NAMALWA (cell line): ENCODE measurements at regions not wholly inside any gene's neighbourhood (a gene's known extent, or its start where the extent isn't known, plus 50 kb on each side); places are given as distances from the start of the nearest gene placed in this dataset.
"Not testable (repeated sequence)": the region's sequence is repeated elsewhere in the genome, so short reads cannot be mapped to it uniquely, and the experiment has no call there.

Source experiments
- DNase-seq: peaks from one replicate; pipeline ENCODE4 v3.0.0-alpha.2; 2015; ENCODE audit warnings: low spot score

DNA sequence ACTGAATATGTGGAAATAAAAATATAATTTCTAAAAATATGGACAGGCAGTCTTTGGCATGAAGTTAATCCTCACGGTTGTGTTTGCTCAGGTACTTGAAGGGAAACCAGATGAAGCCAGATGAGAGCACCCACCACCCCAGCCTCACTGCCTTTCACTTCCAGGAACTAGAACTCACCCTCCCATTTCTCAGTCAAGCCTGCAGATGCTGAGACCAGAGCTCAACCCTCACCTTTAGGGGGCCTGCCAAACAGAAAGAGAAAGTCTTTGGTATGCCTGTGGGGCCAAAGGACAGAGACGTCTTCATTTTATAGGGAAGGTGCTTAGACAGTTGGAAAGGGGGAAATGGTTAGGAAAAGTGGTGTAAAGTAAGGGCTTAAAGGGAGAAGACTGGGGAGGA is 252.8 kb upstream of the PLET1 start:
- no peak for DNase-seq

DNA sequence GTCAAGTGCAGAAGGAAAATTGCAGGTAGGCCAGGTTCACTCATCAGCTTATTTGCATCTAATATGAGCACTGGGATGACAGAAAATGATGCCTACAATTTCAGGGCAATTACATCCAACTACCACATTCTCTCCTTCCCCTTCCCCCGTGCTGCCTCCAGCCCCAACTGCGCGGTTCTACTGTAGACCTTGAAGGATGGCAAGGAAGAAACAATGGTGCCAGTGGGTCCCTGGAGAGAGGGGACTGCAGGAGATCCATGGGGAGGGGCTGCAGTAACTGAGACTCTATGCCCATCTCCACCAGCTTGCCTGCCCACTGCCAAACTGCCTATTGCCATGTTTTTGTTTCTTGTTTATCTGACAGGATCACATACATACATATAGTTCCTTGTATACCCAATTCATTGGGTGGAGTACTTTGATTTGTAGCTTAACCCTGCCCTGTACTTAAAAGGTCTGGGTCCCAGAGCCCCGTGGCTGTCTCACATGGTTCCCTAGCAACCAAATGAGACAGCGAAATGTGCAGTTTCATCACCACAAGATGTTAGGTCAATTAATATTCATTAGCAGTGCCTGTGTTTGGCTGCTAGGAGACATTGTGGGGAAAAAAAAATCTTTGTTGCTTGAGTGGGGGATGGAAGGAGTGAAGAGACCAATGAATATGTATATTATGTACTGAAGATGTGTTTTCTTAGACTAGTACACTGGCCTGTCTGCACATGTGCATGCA is 253.5 kb upstream of the PLET1 start:
- DNase-seq: peak; percentile 23

DNA sequence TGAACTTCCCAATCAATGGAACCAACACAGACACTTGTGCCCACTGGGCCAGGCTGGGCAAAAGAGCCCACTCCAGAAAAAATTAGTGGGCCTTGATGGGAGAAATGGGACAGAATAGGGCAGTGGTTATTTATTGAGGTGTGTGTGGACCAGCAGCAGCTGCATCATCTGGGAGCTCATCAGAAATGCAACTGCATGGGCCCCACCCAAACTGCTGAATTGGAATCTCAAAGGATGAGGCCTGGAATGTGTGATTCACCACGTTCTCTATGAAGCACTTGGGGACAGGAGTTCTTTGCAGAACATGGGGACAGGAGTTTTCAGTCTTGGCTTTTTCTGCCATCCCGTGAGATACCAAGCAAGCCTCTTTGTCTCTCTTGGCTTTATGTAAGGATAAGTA is 255.6 kb upstream of the PLET1 start:
- DNase-seq: no peak

DNA sequence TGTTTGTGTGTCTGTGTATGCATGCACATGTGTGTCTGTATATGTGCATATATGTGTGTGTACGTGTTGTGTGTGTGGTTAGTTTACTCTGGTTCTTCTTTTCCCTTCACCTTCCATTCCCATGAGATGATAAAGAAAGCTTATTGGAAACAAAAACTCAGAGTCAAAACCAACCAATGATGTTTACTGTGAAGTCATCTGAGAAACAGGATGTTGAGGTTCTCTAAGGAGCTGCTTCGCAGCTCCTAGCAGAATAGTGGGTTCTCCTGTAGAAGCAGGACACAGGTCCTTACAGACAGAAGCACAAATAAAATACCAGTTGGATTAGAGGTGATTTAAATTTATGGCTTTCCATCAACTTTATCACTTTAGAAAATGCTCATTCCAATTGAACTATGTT is 256.1 kb upstream of the PLET1 start:
- DNase-seq: no peak

DNA sequence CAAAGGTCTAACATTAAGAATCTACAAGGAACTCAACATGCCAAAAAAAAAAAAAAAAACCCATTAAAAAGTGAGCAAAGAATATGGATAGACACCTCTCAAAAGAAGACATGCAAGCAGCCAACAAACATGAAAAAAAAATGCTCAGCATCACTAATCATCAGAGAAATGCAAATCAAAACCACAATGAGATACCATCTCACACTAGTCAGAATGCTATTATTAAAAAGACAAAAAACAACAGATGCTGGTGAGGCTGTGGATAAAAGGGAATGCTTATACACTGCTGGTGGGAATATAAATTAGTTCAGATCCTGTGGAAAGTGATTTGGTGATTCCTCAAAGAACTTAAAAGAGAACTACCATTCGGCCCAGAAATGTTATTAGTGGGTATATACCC is 257.7 kb upstream of the PLET1 start:
- DNase-seq: no peak

DNA sequence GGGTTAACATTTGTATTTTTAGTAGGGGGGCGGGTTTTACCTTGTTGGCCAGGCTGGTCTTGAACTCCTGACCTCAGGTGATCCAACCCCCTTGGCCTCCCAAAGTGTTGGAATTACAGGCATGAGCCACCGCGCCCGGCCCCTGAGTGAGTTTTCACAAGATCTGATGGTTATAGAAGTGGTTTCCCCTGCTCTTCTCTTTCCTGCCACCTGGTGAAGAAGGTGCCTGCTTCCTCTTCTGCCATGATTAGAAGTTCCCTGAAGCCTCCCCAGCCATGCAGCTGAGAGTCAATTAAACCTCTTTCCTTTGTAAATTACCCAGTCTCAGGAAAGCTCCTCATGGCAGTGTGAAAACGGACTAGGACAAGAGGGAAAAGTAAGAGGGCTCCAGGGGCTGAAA is 259.1 kb upstream of the PLET1 start:
- DNase-seq: no peak

DNA sequence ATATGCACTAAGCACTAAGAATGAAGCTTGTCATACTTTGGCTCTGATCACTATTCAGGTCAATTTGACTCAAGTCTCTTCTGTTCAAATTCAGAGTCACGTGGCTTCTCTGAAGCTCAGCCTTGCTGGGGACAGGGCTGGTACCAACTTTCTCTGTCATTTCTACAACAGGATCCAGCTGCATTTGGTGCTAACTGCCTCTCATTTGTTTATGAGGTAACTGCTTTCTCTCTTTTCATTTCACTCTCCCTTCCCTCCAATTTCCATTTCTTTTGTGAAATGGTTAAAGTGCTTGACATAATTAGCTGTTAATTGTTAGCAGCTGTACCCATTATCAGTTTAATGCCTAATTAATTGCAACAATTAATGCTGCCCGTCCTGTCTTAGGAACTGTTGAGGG is 259.7 kb upstream of the PLET1 start:
- peak; percentile 2 for DNase-seq

DNA sequence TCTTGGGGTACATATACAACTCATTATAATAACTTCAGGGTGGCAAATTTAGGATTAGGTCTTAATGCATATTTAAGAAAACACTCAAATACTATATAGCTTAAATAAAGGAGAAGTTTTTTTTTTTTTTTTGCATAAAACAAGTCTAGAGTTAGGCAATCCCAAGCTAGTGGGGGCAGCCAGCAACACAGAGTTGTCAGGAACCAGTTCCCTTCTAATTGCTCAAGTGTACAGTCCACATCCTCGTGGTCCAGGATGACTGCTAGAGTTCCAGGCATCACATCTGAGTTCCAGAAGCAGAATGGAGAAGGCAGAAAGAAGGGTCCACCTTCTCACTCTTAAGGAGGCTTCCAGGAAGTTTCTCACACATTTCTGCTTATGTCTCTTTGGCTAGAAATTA is 261.9 kb upstream of the PLET1 start:
- DNase-seq: no peak

DNA sequence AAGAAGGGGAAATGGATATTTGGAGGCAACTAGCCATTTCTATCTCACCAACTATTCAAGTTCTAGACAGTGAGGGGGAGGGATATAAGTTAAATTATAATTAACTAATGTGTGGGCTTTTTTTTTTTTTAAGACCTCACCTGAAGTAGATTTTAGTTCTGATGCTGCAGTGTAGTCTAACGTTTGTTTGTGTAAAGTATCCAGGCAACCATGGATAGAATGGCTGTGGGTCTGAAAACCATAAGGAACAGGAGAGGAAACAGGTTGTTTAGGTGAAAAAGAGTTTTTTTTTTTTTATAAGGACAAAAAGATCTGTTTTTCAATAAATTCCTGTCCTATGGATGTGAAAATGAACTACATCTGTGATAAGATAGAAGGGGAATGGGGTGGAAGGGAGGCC is 262.4 kb upstream of the PLET1 start:
- DNase-seq: no peak

DNA sequence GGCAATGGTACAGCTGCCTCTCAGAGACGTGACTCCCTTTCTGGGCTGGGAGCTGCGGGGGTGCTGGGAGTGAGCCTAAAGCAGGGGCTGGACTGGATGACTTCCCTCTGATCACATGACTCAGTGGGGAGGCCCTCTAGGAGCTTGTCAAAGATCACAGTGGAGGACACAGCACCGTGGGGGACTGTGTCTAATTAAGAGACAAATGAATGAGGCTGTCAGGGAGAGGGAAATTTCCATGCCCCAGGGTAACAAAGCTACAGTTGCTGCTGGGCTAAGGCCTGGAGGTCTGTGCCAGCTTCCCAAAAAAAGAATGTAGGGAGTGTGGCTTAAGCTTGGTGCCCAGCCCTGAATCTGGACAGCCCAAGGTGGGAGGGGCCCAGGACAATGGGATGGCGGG is 262.8 kb upstream of the PLET1 start:
- DNase-seq: no peak

DNA sequence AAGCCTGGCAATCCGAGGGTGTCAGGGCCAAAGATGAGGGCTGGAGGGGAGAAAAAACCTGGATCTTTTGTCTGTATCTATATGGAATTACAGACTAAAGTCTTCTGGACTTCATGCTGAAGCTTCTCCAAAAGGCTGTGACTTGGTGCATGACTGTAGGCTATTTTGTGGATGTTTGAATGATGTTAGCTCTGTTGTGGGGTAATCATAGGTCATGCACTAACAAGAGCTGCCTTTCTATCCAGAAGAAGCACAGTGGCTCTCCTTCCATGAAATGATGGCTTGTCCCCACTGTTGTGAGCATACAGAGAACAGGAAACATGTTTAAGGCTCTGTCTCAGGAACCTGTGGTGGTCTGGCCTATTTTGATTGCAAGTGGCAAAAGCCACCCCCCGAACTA is 263.3 kb upstream of the PLET1 start:
- no peak for DNase-seq

DNA sequence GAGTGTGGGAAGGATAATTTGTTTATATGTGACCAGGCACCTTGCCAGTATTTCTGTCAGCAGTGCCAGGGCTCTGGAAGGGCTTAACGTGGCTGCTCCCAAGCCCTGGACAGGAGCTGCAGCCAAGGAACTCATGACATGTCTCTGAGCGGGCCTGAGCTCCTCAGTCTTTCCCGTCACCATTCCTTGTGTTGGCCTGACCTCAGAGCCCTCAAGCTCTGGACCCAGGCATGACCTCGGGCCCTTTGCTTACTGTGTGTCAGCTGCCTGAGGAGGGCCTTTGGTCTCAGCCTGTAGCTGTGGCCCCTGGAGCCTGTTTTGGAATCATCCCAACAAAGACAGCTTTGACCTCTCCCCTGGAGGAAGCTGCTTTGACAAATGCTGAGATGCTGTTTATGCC is 264.1 kb upstream of the PLET1 start:
- no peak for DNase-seq

DNA sequence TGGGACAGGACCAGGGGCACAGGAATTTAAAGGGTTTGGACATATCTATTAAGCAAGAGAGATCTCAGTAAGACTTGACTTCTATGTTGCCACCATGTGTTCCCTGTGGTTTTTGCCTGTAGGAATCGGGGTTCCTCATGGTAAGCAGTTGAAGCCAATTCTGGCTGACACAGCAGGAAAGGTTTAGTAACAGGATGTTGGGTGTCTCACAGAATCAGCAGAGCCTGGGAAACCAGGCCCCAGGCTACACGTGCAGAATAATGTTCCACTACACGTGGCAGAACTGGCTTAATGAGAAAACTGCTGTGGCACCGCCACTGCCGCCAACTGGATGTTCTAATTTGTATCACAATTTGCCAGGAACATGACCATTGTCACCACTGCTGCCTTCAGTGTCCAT is 264.6 kb upstream of the PLET1 start:
- DNase-seq: no peak

DNA sequence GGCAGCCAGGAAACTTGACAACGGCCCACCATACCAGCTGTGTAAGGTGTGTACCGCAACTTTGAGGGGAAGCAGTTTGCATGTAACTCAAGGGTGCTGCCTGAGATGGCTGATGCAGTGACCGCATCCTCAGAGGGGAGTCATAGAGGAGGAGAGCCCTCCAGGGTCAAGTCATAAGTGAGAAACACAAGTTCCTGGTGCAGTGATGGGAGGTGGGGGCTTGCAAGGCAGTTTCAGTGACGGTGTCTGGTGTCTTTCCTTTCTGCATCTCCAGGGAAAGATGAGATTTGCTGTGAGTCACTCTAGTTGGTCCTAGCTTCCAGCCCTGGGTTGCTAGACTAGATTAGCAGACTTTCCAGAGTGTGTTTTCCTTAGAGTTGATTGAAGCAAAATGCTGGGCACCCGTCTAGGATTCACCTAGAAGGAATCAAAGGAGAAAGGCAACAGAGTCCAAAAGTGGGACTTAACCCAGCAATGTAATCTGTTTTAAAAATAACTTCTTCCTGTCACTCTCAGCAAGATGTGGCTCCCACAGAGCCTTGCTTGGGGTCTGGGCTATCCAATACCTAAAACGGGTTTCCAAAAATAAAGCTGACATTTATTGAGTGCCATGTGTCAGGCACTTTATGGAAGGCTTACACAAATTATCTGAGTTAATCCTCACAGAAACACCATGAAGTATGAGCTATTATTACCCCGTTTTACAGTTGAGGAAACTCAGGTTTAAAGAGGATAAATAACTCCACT is 265.4 kb upstream of the PLET1 start:
- DNase-seq: no peak

DNA sequence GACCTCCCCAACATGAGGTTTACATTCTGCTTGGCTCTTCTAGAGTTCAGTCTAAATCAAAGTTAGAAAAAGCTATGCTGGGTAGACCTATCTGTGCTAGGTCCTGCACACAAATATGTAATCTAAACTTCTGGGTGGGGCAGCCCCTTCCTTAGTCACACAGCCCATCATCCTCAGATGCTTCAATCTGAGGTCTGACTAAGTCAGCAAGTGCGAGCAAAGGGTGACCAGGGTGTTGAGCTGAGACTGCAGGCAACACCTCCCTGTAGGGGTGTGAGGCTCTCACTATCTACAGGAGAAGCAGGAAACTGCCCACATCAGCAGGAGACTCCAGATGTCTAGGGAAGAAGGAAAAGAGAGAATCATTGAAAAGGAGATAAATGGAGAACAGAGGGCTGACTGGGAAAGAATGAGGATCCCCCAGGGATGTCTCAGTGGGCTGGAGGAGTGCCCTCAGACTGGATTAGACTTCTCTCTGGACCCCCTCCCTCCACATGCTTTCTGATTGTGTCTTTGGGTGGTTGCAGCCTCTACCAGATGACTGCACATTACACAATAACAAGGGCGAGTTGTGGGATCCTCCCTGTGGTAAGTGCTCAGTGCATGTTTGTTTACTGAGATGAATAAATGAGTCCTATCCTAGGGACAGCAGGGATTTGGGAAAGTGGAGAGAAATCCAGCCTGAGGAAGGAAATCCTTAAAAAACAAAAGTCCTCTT is 266.2 kb upstream of the PLET1 start:
- no peak for DNase-seq

DNA sequence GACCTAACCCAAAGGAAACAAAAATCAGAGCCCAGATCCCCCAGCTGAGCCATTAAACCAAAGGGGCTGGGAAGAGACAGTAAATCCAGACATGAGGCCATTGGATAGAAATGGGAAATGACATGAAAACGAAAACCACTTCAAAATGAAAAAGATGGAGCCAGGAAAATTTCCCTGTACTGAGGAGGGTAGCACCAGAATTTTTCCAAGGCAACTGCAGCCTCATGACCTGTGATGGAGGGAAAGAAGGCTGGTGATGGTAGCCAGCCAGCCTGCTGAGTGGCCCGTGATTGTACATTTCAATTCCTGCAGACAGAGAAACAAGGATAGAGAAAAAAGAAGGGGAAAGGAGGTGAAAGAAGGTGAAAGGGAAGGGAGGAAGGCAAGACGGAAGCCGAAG is 268.4 kb upstream of the PLET1 start:
- DNase-seq: no peak

DNA sequence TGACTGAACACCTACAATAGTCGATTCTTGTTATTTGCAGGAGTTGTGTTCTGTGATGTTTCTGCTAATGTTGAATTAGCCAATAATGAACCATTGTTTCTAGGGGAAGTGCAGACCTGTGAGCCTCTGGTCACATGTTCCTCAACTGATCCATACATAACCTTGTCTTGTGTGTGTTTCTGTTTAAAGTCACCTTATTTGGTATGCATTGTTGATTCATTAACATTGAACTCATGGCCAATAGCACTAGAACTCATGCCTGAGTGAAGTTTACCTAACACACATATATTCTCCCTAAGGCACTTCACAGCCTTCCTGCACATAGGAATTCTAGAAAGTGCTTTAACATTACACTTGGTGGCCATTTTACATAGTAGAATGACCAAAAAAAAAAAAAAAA is 271.8 kb upstream of the PLET1 start:
- DNase-seq: no peak

DNA sequence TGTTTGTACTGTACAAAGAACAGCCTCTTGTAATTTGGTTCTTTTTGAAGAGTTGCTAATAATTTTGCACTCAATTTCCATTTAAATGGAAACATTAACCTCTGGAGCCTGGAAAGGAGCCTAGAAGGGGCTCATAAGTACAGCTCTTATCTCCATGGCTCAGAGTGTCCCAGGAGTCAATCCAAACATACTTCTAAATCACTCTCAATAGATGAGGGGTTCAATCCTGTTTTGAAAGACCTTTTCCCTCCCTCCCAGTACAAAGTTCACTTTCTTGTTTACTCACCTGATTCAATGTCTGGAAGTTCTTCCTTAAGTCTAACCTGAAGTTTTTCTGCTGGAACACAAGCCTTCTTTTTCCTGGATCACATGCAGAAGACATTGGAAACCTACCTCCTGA is 273.0 kb upstream of the PLET1 start:
- no peak for DNase-seq

DNA sequence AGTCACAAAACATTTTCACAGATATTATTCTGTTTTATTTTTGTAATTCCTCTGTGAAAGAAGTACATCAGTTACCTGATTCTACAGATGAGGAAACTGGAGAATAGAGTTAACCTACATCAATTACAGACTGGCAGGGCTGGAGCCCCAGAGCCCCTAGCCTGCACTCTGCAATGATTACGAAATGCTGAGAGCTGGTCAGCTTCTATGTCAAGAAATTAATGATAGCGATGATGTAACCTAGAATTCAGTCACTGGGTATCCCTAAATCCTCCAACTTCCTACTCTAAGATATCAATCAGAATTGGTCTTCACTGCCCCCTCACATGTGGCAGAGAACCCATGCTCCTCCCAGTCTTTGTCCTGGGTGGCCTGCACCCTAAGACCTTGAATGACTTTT is 273.5 kb upstream of the PLET1 start:
- DNase-seq: no peak

DNA sequence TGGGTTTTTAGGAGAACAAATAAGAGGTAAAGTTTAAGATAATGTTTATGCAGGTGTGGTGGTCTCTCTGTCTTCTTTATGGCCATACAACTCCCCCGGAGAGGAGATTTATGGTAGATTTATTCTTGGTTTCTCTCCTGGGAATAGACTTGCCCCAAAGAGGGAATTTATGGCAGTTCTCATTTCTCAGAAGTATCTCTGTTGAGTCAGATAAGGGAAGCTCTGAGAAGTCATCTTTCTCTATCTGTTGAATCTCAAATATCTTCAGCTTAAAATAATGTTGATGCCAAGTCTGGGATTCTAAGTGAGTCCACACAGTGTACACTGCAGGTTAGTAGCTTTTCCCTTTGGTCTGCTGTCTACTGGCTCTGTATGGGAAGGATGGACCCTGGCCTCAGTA is 276.4 kb upstream of the PLET1 start:
- DNase-seq: no peak

DNA sequence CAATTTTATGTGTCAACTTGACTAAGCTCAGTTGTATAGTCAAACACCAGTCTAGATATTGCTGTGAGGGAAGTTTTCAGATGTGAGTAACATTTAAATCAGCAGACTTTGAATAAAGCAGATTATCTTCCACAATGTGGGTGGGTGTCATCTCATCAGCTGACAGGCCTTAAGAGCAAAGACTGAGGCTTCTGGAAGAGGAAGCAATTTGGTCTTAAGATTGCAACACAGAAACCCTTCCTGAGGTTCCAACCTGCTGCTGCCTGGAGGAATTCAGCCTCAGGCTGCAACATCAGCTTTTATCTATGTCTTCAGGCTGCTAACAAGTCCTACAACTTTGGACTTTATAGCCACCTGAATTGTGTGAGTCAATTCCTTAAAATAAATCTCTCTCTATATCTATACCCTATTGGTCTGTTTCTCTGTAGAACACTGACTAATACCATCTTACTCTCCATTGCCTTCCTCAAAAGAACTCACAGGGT is 277.2 kb upstream of the PLET1 start:
- DNase-seq: no peak

DNA sequence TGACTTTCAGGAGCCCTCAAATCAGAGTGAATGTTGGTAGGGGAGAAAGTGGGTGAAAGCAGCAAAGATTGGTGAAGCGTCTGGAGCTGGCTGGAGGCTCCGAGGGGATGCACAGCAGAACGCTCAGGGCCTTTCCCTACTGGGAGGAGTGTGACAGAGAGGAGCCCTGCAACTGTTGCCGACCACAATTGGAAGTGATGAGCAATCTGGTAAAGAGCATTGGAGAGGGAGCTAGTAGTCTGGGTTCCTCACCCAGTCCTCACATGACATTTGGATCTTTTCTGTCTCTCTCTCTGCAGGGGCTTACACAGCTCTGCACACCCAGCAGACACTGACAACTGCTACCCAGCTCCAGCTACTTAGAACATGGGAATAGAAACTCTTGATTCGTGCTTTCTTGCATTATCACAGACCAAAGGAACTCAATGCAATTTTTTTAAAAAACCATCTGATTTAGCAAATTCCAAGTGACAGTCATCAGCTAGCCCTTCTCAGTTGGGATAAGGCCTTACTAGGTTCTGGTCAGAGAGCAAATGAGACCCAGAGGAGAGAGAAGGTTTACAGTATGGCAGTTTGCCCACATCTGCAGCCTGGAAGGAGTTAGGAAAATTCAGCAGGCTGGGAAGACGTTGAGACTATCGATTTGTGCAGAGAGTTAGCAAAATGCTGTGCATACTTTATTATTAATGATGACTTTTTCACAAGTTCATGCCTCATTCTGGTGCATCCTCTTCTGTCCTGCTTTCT is 278.0 kb upstream of the PLET1 start:
- DNase-seq: no peak

DNA sequence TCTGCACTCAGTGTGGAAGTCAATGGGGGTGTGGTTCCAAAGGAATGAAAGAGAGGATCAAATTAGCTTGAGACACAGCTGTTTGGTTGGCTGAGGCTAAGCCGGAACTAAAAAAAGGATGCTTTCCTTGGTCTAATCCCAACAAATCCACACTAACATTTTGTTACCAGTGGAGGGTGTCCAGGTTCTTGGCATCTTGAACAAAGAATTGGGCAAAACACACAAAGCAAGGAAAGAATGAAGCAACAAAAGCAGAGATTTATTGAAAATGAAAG is 278.6 kb upstream of the PLET1 start:
- DNase-seq: not testable (repeated sequence)
